WERI-Rb-1 (cell line): ENCODE measurements at regions not wholly inside any gene's neighbourhood (a gene's known extent, or its start where the extent isn't known, plus 50 kb on each side); places are given as distances from the start of the nearest gene placed in this dataset.

Experiments used
- DNase-seq: peaks from one replicate; pipeline ENCODE4 v3.0.0-alpha.2; 2020
- H3K27ac ChIP-seq: fragments of 250-450 bp; sonication (Bioruptor Pico); 2 replicates; pipeline ENCODE4 v1.5.1; 2020; ENCODE audit warnings: mild to moderate bottlenecking, moderate library complexity
- H3K27me3 ChIP-seq: fragments of 250-450 bp; sonication (Bioruptor Pico); 2 replicates; pipeline ENCODE4 v1.5.1; 2021; ENCODE audit warnings: mild to moderate bottlenecking, low read depth, moderate library complexity; ENCODE audit not compliant: insufficient read depth, severe bottlenecking
- H3K36me3 ChIP-seq: fragments of 250-450 bp; sonication (Bioruptor Pico); 2 replicates; pipeline ENCODE4 v1.5.1; 2020; ENCODE audit warnings: mild to moderate bottlenecking, moderate library complexity
- H3K4me3 ChIP-seq: 2 replicates; pipeline ENCODE4 v1.5.1; 2011; ENCODE audit warnings: low read depth, mild to moderate bottlenecking, control low read depth, low read length
- H3K9me3 ChIP-seq: fragments of 250-450 bp; sonication (Bioruptor Pico); 2 replicates; pipeline ENCODE4 v1.5.1; 2021; ENCODE audit warnings: mild to moderate bottlenecking, moderate library complexity; ENCODE audit not compliant: severe bottlenecking
- CTCF ChIP-seq: IDR thresholded peaks from 2 replicates; pipeline ENCODE4 v1.5.1; 2011; ENCODE audit warnings: low read depth, mild to moderate bottlenecking, control low read depth, inconsistent platforms, low read length

DNA sequence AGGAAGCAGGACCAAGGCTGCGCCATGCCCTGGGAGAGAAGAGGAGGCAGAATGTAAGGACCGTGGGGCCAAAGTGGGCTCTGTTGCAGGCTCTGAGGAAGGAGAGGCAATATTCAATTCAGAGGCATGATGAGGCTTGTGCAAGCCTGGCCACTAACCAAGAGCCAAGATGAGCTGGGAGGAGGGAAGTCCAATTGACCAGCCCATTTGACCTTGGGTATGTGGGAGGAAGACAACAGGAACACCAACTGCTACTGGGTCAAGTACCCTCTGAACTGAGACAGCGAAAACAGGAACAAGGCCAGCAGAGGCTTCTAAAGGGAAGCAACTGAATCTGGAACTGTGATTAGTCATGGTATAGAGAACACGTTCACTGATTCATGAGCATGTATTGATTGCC is 779.6 kb downstream of the MAFB start:
- Histone ChIP-seq H3K27me3 (peaks cover 43% of the 10 kb centered on the region), H3K4me3 (no peak overlapping the region), H3K36me3 (no peaks in the 10 kb centered on the region), H3K9me3 (no peaks in the 10 kb centered on the region), H3K27ac (no peak overlapping the region)
- TF ChIP-seq CTCF: no peak
- DNase-seq: no peak

- Histone ChIP-seq H3K4me3 (no peak overlapping the region), H3K9me3 (no peaks in the 10 kb centered on the region)
Observed at GRCh38 chr20:39904476-39905112, 784.4 kb downstream of the MAFB start.

GRCh38 chr20:39903806-39904465 is 785.1 kb downstream of the MAFB start:
- Histone ChIP-seq H3K36me3 (no peaks in the 10 kb centered on the region), H3K4me3 (no peak overlapping the region), H3K9me3 (no peaks in the 10 kb centered on the region), H3K27me3 (peaks cover 33% of the 10 kb centered on the region), H3K27ac (no peak overlapping the region)
- no peak for TF ChIP-seq CTCF
- DNase-seq: no peak

More at GRCh38 chr20:39904476-39905112, 784.4 kb downstream of the MAFB start:
- DNase-seq: no peak
- no peak overlapping the region for H3K27ac ChIP-seq
- no peaks in the 10 kb centered on the region for H3K36me3 ChIP-seq
- no peak for TF ChIP-seq CTCF
- peaks cover 28% of the 10 kb centered on the region for H3K27me3 ChIP-seq

DNA sequence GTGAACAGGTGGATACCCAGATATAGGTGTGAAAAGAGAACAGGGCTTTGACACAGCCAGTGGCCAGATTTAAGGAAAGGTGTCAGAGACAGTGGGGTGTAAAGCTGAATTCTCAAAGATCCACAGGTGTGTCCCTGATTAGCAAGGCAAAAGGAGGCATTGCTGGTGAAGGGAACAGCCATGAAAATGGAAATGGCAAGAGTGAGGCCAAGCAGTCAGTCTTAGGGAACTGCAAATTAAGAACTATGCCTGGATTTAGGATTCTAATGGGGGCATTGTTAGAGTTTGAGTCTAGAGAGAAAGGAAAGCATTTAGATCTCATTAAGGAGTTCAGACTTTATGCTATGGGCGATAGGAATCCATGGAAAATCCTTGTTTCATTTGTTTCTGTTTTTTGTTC is 789.2 kb downstream of the MAFB start:
- TF ChIP-seq CTCF: no peak
- no peaks in the 10 kb centered on the region for H3K9me3 ChIP-seq
- DNase-seq: no peak
- H3K27me3 ChIP-seq: peaks cover 28% of the 10 kb centered on the region
- H3K36me3 ChIP-seq: no peaks in the 10 kb centered on the region
- no peak overlapping the region for H3K27ac ChIP-seq
- no peak overlapping the region for H3K4me3 ChIP-seq

DNA sequence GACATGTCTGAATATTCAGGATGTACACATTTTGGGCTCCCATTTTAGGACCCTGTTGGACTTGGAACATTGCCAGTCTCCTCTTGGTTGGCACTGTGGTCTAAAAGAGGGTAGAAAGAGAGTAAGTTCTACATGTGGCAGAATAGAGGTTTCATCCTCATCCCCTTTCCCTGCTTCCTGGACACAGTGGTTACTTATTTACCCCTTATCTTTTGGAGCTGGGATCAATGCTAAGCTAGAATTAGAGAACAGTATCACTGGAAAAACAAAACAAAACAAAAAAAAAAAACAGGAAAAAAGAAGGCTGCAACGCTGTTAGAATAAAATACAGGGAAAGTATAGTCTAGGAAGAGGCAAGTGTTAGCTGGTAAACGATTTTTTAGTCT is 790.6 kb downstream of the MAFB start:
- H3K36me3 ChIP-seq: no peaks in the 10 kb centered on the region
- peaks cover 35% of the 10 kb centered on the region for H3K27me3 ChIP-seq
- DNase-seq: no peak
- no peak overlapping the region for H3K4me3 ChIP-seq
- H3K27ac ChIP-seq: no peak overlapping the region
- H3K9me3 ChIP-seq: no peaks in the 10 kb centered on the region
- TF ChIP-seq CTCF: no peak
